HUES64 (cell line): ENCODE measurements at regions not wholly inside any gene's neighbourhood (a gene's known extent, or its start where the extent isn't known, plus 50 kb on each side); places are given as distances from the start of the nearest gene placed in this dataset.

Experiments
- H3K27ac ChIP-seq: 2 replicates; pipeline ENCODE4 v1.7.0; 2013; ENCODE audit warnings: low read depth, low read length, inconsistent platforms
- H3K27me3 ChIP-seq: 2 replicates; pipeline ENCODE4 v1.6.1; 2013; ENCODE audit warnings: mild to moderate bottlenecking, low read length; ENCODE audit not compliant: insufficient read depth
- H3K36me3 ChIP-seq: 2 replicates; pipeline ENCODE4 v1.6.1; 2013; ENCODE audit warnings: mild to moderate bottlenecking, low read length; ENCODE audit not compliant: insufficient read depth
- H3K4me1 ChIP-seq: 2 replicates; pipeline ENCODE4 v1.6.1; 2013; ENCODE audit warnings: mild to moderate bottlenecking, low read length, moderate library complexity; ENCODE audit not compliant: insufficient read depth
- H3K4me3 ChIP-seq: 2 replicates; pipeline ENCODE4 v1.5.1; 2013; ENCODE audit warnings: mild to moderate bottlenecking, low read length, moderate library complexity
- H3K9ac ChIP-seq: 2 replicates; pipeline ENCODE4 v1.6.1; 2013; ENCODE audit warnings: mild to moderate bottlenecking, low read depth, low read length
- H3K9me3 ChIP-seq: 2 replicates; pipeline ENCODE4 v1.6.1; 2013; ENCODE audit warnings: low read depth, low read length; ENCODE audit not compliant: insufficient read depth
- WGBS: fragments of 150-250, 120-280 bp; methylation state at CpG from one replicate; pipeline ENCODE4 v1.1.7; 2013; ENCODE audit warnings: missing lambda C conversion rate; 5-methylcytosine and 5-hydroxymethylcytosine counted together

DNA sequence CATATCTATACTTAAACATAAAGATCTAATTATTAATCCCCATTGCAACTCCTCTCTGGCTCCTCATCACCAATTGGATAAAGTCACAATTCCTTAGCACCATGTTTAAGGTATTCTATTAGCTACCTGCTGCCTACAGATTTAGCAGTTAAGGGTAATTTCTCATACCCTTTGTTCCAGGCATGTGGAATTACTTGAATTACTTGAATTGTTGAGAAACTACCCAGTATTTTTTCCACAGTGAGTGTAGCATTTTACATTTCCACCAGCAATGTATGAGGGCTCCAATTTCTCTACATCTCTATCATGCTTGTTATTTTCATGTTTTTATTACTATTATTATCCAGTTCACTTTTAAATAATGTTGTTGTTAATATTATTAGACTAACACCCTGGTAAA, 86.4 kb downstream of the P2RY1 start:
- Histone ChIP-seq H3K9ac (no peak overlapping the region), H3K9me3 (no peaks in the 10 kb centered on the region), H3K36me3 (no peaks in the 10 kb centered on the region), H3K27me3 (no peaks in the 10 kb centered on the region), H3K27ac (no peak overlapping the region), H3K4me1 (no peaks in the 10 kb centered on the region), H3K4me3 (no peak overlapping the region)

DNA sequence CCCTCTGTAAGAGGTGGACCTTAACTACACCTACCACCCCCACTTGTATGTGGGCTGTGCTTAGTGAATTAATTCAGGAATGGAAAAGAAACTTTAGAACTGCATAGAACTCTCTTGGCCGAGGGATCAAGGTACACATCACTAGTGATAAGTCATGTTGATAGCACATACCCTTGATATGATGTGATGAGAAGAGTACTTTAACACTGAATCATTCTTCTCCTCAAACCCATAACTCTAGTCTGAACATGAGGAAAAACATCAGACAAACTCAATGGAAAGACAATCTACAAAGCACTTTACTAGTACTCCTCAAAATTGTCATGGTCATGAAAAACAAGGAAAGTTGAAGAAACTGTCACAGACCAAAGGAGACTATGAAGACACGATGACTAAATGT, 87.6 kb downstream of the P2RY1 start:
- no peaks in the 10 kb centered on the region for H3K9me3 ChIP-seq
- H3K27ac ChIP-seq = no peak overlapping the region
- H3K4me3 ChIP-seq = no peak overlapping the region
- H3K9ac ChIP-seq = no peak overlapping the region
- no peaks in the 10 kb centered on the region for H3K27me3 ChIP-seq
- no peaks in the 10 kb centered on the region for H3K36me3 ChIP-seq
- 94% methylated on average over 2 of the region's 2 CpGs for WGBS
- no peaks in the 10 kb centered on the region for H3K4me1 ChIP-seq

DNA sequence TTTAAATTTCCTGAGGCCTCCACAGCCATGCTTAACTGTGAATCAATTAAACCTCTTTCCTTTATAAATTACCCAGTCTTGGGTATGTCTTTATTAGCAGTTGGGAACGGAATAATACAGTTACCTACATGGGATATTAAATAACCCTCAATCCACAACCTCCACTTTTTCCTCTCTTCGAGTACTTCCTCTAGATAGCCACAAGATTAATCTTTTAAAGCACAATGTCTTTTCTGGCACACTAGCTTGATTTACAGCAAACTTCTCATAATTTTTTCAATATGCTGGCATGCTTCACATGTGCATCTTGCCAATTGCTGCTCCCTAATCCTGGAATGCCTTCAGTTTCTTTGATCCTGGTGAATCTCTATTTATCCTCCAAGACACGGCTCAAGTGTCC, 92.2 kb downstream of the P2RY1 start:
- Histone ChIP-seq H3K9me3 (no peaks in the 10 kb centered on the region), H3K27ac (no peak overlapping the region), H3K9ac (no peak overlapping the region), H3K36me3 (no peaks in the 10 kb centered on the region), H3K4me1 (peaks cover 4% of the 10 kb centered on the region; the same call in 1 of the 2 replicates), H3K4me3 (no peak overlapping the region), H3K27me3 (no peaks in the 10 kb centered on the region)
- WGBS = 98% methylated on average over 3 of the region's 3 CpGs

DNA sequence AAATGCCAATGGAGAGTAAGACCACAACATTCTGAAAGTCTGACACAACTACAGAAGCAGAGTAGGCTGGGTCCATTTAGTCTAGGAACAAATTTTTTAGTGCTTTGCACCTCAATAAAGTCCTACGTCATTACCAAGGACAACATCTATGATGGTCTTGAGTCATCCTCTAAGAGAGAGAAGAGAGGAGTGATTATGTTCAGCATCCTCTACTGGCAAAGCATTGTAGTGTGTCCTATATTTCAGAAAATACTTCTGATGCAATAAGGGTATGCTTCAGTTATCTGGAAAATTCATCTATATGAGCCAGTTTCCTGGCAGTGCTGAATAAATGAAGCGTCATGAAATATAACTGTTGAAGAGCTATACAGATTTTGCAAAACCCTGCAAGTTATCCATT, 95.6 kb downstream of the P2RY1 start:
- no peaks in the 10 kb centered on the region for H3K9me3 ChIP-seq
- WGBS = 95% methylated on average over 2 of the region's 2 CpGs
- peaks cover 4% of the 10 kb centered on the region; the same call in 1 of the 2 replicates for H3K4me1 ChIP-seq
- H3K36me3 ChIP-seq = no peaks in the 10 kb centered on the region
- H3K27ac ChIP-seq = no peak overlapping the region
- no peak overlapping the region for H3K9ac ChIP-seq
- H3K27me3 ChIP-seq = no peaks in the 10 kb centered on the region
- no peak overlapping the region for H3K4me3 ChIP-seq

DNA sequence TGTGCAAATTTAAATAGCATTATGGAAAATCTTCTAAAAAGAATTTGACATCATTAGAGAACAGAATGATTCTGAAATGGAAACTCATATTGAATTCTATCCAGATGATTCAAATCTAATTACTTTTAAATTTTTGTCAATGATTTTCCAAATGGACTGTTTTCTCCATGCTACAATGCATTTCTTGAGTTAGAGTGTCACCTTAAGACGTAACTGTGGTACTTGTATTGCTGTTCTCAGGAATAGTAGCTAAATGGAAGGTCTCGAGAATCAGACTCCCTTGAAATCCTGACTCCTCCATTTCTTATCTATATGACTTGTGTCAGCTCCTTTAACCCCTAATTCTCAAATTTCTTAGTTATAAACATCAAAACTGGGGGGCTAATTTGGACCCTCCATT, 102.3 kb downstream of the P2RY1 start:
- Histone ChIP-seq H3K9ac (no peak overlapping the region), H3K9me3 (no peaks in the 10 kb centered on the region), H3K4me3 (no peak overlapping the region), H3K27ac (no peak overlapping the region), H3K4me1 (no peaks in the 10 kb centered on the region), H3K36me3 (no peaks in the 10 kb centered on the region), H3K27me3 (no peaks in the 10 kb centered on the region)
- WGBS = 94% methylated on average over 2 of the region's 2 CpGs

DNA sequence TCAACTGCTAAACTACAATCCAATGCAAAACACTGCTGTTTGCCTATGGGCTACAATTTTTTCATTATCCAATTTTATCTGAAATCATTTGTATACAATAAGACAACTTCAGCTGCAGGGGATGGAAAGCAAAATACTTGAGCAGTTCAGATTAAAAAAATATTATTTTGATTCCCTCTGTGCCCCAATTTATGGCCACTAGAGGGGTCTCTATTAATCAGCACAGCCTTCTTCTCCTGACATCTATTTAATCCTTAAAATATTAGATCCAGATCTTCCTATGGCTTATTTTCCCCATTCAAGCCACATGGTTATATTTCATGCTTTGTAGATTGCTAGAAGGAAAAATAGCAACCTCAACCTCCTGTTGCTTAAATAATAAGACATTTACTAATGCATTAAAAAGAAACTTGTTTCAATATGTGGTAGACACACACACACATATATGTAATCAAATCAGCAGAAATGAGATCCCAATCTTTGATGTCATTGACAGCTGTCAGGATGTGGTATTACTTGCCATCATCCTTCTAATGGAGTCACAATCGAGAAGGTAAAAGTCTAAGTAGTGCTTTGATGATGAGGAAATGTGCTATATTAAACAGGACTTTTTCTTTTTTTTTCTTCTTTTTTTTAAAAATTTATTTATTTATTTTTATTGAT, 104.2 kb downstream of the P2RY1 start:
- H3K27me3 ChIP-seq = no peaks in the 10 kb centered on the region
- WGBS = 100% methylated on average over 1 of the region's 1 CpG
- H3K9ac ChIP-seq = no peak overlapping the region
- peaks cover 6% of the 10 kb centered on the region for H3K4me1 ChIP-seq
- H3K27ac ChIP-seq = no peak overlapping the region
- H3K36me3 ChIP-seq = no peaks in the 10 kb centered on the region
- no peak overlapping the region for H3K4me3 ChIP-seq
- no peaks in the 10 kb centered on the region for H3K9me3 ChIP-seq

DNA sequence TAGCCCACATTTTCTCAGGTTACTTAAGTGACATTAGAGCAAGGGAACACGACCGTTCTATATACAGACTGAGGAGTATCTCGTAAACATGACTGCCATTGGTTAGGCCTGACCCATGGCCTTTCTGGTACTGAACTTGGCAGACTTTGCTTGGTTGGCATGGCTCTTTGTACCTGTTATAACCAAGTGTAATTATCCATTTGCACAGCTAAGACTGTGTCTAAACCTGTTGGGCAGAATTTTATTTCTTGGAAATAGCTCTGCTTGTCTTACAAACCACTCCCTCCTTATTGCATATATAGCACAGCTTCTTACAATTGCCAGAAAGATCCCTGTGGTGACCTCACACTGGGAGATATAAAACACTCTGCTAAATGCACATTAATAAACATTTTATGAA, 106.9 kb downstream of the P2RY1 start:
- no peaks in the 10 kb centered on the region for H3K36me3 ChIP-seq
- no peaks in the 10 kb centered on the region for H3K9me3 ChIP-seq
- WGBS = 95% methylated on average over 3 of the region's 3 CpGs
- H3K9ac ChIP-seq = no peak overlapping the region
- no peak overlapping the region for H3K27ac ChIP-seq
- H3K27me3 ChIP-seq = no peaks in the 10 kb centered on the region
- H3K4me3 ChIP-seq = no peak overlapping the region
- H3K4me1 ChIP-seq = peaks cover 24% of the 10 kb centered on the region

DNA sequence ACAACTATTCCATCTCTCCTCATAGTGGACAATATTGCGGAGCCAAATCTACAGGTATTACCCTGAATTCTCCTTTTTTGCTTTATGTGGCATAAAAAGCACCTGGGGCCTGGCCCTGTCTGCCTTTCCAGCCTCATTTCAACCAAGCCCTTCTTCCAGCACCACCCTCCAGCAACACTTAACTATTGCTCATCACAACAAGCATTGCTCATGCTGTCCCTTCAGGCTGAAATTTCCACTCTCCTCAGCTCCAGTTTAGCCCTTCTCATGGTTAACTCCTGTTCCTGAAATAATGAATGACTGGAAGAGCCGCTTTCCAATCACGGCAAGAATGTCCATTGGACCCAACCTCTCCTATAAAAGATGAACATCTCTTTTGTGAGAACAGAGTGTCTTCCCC, 107.4 kb downstream of the P2RY1 start:
- Histone ChIP-seq H3K36me3 (no peaks in the 10 kb centered on the region), H3K4me1 (peaks cover 24% of the 10 kb centered on the region), H3K9me3 (no peaks in the 10 kb centered on the region), H3K9ac (no peak overlapping the region), H3K27ac (no peak overlapping the region), H3K4me3 (no peak overlapping the region), H3K27me3 (no peaks in the 10 kb centered on the region)
- 92% methylated on average over 3 of the region's 3 CpGs for WGBS

DNA sequence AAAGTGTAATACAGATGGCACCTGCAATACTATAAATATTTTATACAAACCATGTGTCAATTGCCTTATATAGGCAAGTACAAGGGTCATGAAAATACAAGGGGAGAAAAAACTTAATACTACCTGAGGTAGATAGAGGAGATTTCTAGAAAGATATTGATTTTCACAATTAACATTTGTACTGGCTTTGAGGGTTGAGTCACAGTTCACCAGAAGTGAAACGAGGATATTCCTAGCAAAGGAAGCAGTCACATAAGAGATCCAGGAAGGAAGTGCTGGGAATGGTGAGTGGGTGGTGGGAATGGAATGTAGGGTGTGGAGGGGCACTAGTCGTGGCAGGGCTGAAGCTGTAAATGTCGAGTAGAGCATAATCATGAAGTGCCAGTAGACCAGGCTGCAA, 108.7 kb downstream of the P2RY1 start:
- WGBS = 75% methylated on average over 3 of the region's 3 CpGs
- no peaks in the 10 kb centered on the region for H3K9me3 ChIP-seq
- no peaks in the 10 kb centered on the region for H3K27me3 ChIP-seq
- H3K4me3 ChIP-seq = no peak overlapping the region
- H3K9ac ChIP-seq = no peak overlapping the region
- H3K36me3 ChIP-seq = no peaks in the 10 kb centered on the region
- peaks cover 24% of the 10 kb centered on the region for H3K4me1 ChIP-seq
- H3K27ac ChIP-seq = no peak overlapping the region

DNA sequence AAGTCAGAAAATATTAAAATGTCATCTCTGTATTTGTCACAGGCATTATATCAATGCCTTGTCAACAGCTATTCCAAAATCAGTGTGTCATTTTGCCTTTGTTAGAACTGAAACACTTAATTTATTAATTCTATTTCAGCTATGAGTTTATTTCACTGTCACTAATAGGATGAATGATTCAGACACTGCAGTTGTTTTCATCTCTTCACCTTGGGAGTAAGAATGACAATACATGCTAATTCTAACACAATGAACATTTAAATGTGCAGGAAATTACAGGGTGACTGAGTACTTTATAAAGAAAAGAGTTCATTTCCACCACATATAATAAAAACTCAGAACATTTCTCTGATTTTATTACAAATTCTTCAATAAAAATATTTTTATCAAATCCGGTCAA, 109.7 kb downstream of the P2RY1 start:
- WGBS = no CpG with 5 or more reads among the region's 1 CpG
- no peaks in the 10 kb centered on the region for H3K9me3 ChIP-seq
- no peak overlapping the region for H3K9ac ChIP-seq
- H3K4me3 ChIP-seq = no peak overlapping the region
- H3K36me3 ChIP-seq = no peaks in the 10 kb centered on the region
- H3K27me3 ChIP-seq = no peaks in the 10 kb centered on the region
- peaks cover 24% of the 10 kb centered on the region for H3K4me1 ChIP-seq
- H3K27ac ChIP-seq = no peak overlapping the region

DNA sequence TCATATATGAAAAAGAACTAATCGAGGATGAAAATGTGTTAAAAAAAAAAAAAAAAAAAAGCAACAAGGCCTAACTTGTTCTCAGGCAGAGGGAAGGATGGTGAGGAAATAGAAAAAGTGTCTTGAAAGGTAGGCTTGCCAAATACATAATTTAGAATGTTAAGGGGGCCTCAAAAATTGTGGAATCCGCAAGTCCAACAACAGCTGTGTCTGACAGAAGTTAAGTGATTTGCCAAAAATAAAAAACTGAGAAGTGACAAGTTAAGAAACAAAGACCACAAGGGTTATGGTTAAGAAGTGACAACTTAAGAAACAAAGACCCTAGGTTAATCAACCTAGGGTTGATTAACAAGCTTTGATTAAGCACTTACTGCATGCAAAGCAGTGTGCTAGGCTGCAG, 110.6 kb downstream of the P2RY1 start:
- WGBS = 91% methylated on average over 2 of the region's 2 CpGs
- Histone ChIP-seq H3K4me1 (peaks cover 24% of the 10 kb centered on the region), H3K36me3 (no peaks in the 10 kb centered on the region), H3K27ac (no peak overlapping the region), H3K27me3 (no peaks in the 10 kb centered on the region), H3K9me3 (no peaks in the 10 kb centered on the region), H3K9ac (no peak overlapping the region), H3K4me3 (no peak overlapping the region)

DNA sequence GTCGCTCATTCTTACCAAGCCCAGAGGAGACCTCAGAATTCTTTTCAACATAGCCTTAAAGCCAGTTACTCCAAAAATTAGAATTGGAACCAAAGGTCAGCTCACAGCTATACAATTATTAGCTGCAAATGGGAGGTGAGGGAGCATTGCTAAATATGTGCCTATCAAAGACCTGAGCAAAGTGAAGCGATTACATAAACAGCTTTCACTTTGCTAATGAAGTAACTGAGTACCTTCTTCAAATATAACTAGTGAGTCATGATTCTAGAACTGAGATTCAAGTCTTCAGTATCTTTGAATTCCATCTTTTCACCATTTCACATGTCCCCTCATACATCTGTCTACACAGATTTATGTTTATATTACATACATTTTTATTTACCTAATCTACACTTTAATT, 122.6 kb downstream of the P2RY1 start:
- Histone ChIP-seq H3K9me3 (no peaks in the 10 kb centered on the region; the same call in 1 of the 2 replicates), H3K27ac (no peak overlapping the region), H3K36me3 (no peaks in the 10 kb centered on the region), H3K9ac (no peak overlapping the region), H3K27me3 (no peaks in the 10 kb centered on the region), H3K4me3 (no peak overlapping the region), H3K4me1 (no peaks in the 10 kb centered on the region)
- WGBS = 90% methylated on average over 2 of the region's 2 CpGs
